HEK293 (cell line): ENCODE measurements at regions not wholly inside any gene's neighbourhood (a gene's known extent, or its start where the extent isn't known, plus 50 kb on each side); places are given as distances from the start of the nearest gene placed in this dataset.
A peak's percentile ranks its signal among the peaks of the same experiment; 100 is the strongest.

Experiments used
- CTCF ChIA-PET: fragments of 350-600 bp; formaldehyde crosslinking; extraction: SDS; loops from one replicate; lab custom pipeline; 2021; ENCODE audit warnings: antibody characterized with exemption; lab: Yijun Ruan, JAX
- POLR2A ChIA-PET: fragments of 300-600 bp; formaldehyde crosslinking; extraction: SDS; loops from one replicate; lab custom pipeline; 2020; ENCODE audit warnings: antibody characterized with exemption, inconsistent platforms; lab: Yijun Ruan, JAX
- H3K27ac ChIP-seq: fragments of 200-500 bp; sonication (Bioruptor generic); 2 replicates; pipeline ENCODE4 v1.5.1; 2014; ENCODE audit warnings: low read depth, low read length, control low read depth, inconsistent platforms; ENCODE audit errors: extremely low read depth
- H3K36me3 ChIP-seq, 2 experiments: fragments of 200-500 bp in 1 of 2; sonication (Bioruptor generic) in 1 of 2; 1 replicate in 1 of 2; 2 replicates in 1 of 2; pipeline ENCODE4 v1.5.1; 2014 to 2017; ENCODE audit warnings: inconsistent platforms in 2 of 2, low read length in 2 of 2; ENCODE audit not compliant: control insufficient read depth in 2 of 2, insufficient read depth in 1 of 2
- H3K4me1 ChIP-seq: fragments of 200-500 bp; sonication (Bioruptor generic); 2 replicates; pipeline ENCODE4 v1.5.1; 2014; ENCODE audit warnings: mild to moderate bottlenecking, low read length, inconsistent platforms; ENCODE audit not compliant: control insufficient read depth, insufficient read depth
- H3K4me3 ChIP-seq: 2 replicates; pipeline ENCODE4 v1.5.1; 2011; ENCODE audit warnings: low read depth, mild to moderate bottlenecking, control low read depth, low read length, moderate library complexity
- H3K9me3 ChIP-seq: fragments of 200-500 bp; sonication (Bioruptor generic); 2 replicates; pipeline ENCODE4 v1.5.1; 2014; ENCODE audit warnings: low read depth, low read length, inconsistent platforms; ENCODE audit not compliant: control insufficient read depth, insufficient read depth
- AEBP2 ChIP-seq: fragments of 450-650 bp; formaldehyde crosslinking; IDR thresholded peaks from 2 replicates; pipeline ENCODE4 v1.5.1; 2016; ENCODE audit warnings: missing biosample characterization, missing genetic modification characterization, borderline replicate concordance
- KLF1 ChIP-seq: fragments of 450-650 bp; formaldehyde crosslinking; IDR thresholded peaks from 2 replicates; pipeline ENCODE4 v1.5.1; 2016; ENCODE audit warnings: missing biosample characterization, missing genetic modification characterization
- MZF1 ChIP-seq: fragments of 450-650 bp; formaldehyde crosslinking; IDR thresholded peaks from 2 replicates; pipeline ENCODE4 v1.5.1; 2017; ENCODE audit warnings: missing biosample characterization, missing genetic modification characterization, borderline replicate concordance
- PRDM2 ChIP-seq: fragments of 450-650 bp; formaldehyde crosslinking; IDR thresholded peaks from 2 replicates; pipeline ENCODE4 v1.5.1; 2016; ENCODE audit warnings: missing biosample characterization, missing genetic modification characterization, borderline replicate concordance
- SALL2 ChIP-seq: fragments of 450-650 bp; formaldehyde crosslinking; IDR thresholded peaks from 2 replicates; pipeline ENCODE4 v1.5.0; 2017; ENCODE audit warnings: missing biosample characterization, mild to moderate bottlenecking, missing genetic modification characterization, borderline replicate concordance
- SCRT2 ChIP-seq: fragments of 450-650 bp; formaldehyde crosslinking; IDR thresholded peaks from 2 replicates; pipeline ENCODE4 v1.5.1; 2016; ENCODE audit warnings: missing biosample characterization, missing genetic modification characterization
- SP3 ChIP-seq: fragments of 450-650 bp; formaldehyde crosslinking; IDR thresholded peaks from 2 replicates; pipeline ENCODE4 v1.5.1; 2016; ENCODE audit warnings: missing biosample characterization, missing genetic modification characterization
- TRIM28 ChIP-seq: IDR thresholded peaks from 2 replicates; pipeline ENCODE4 v1.6.1; 2011; ENCODE audit warnings: low read length, control low read depth, borderline replicate concordance
- ZEB2 ChIP-seq: fragments of 450-650 bp; formaldehyde crosslinking; IDR thresholded peaks from 2 replicates; pipeline ENCODE4 v1.5.1; 2016; ENCODE audit warnings: missing biosample characterization, missing genetic modification characterization
- ZNF16 ChIP-seq: fragments of 450-650 bp; formaldehyde crosslinking; IDR thresholded peaks from 2 replicates; pipeline ENCODE4 v1.5.1; 2016; ENCODE audit warnings: low read depth, missing biosample characterization, missing genetic modification characterization
- ZNF174 ChIP-seq: fragments of 450-650 bp; formaldehyde crosslinking; IDR thresholded peaks from 2 replicates; pipeline ENCODE4 v1.5.0; 2017; ENCODE audit warnings: missing biosample characterization, mild to moderate bottlenecking, missing genetic modification characterization
- ZNF211 ChIP-seq: fragments of 450-650 bp; formaldehyde crosslinking; IDR thresholded peaks from 2 replicates; pipeline ENCODE4 v1.5.1; 2016; ENCODE audit warnings: low read depth, missing biosample characterization, missing genetic modification characterization
- ZNF335 ChIP-seq: fragments of 450-650 bp; formaldehyde crosslinking; conservative IDR thresholded peaks from 2 replicates; pipeline ENCODE4 v1.5.1; 2016; ENCODE audit warnings: missing biosample characterization, missing genetic modification characterization
- ZNF391 ChIP-seq: fragments of 450-650 bp; formaldehyde crosslinking; IDR thresholded peaks from 2 replicates; pipeline ENCODE4 v1.5.1; 2016; ENCODE audit warnings: low read depth, missing biosample characterization, missing genetic modification characterization, borderline replicate concordance
- ZNF398 ChIP-seq: fragments of 450-650 bp; formaldehyde crosslinking; IDR thresholded peaks from 2 replicates; pipeline ENCODE4 v1.5.1; 2017; ENCODE audit warnings: missing biosample characterization, missing genetic modification characterization
- ZNF433 ChIP-seq: fragments of 450-650 bp; formaldehyde crosslinking; IDR thresholded peaks from 2 replicates; pipeline ENCODE4 v1.5.1; 2016; ENCODE audit warnings: missing biosample characterization, missing genetic modification characterization, low read depth
- ZNF48 ChIP-seq: fragments of 450-650 bp; formaldehyde crosslinking; IDR thresholded peaks from 2 replicates; pipeline ENCODE4 v1.5.1; 2016; ENCODE audit warnings: missing biosample characterization, missing genetic modification characterization
- ZNF488 ChIP-seq: fragments of 450-650 bp; formaldehyde crosslinking; IDR thresholded peaks from 2 replicates; pipeline ENCODE4 v1.5.1; 2016; ENCODE audit warnings: missing biosample characterization, missing genetic modification characterization
- ZNF558 ChIP-seq: fragments of 450-650 bp; formaldehyde crosslinking; IDR thresholded peaks from 2 replicates; pipeline ENCODE4 v1.5.1; 2016; ENCODE audit warnings: missing biosample characterization, missing genetic modification characterization
- ZNF654 ChIP-seq: fragments of 450-650 bp; formaldehyde crosslinking; IDR thresholded peaks from 2 replicates; pipeline ENCODE4 v1.5.1; 2016; ENCODE audit warnings: low read depth, missing biosample characterization, missing genetic modification characterization
- TF ChIP-seq, protein P1 (sequence below): fragments of 450-650 bp; formaldehyde crosslinking; IDR thresholded peaks from 2 replicates; pipeline ENCODE4 v1.5.1; 2016; ENCODE audit warnings: missing biosample characterization, missing genetic modification characterization
- TF ChIP-seq, protein P2 (sequence below): fragments of 450-650 bp; formaldehyde crosslinking; IDR thresholded peaks from 2 replicates; pipeline ENCODE4 v1.5.1; 2016; ENCODE audit warnings: missing biosample characterization, missing genetic modification characterization, low read depth

- Histone ChIP-seq H3K36me3 (no peaks in the 10 kb centered on the region), H3K27ac (peak overlapping the region; percentile 70), H3K4me3 (no peak overlapping the region), H3K4me1 (peaks cover 10% of the 10 kb centered on the region), H3K9me3 (no peaks in the 10 kb centered on the region)
- ChIA-PET POLR2A (interaction anchor here (0.8 to 1.2 kb wide), 6 partner anchors 21 to 194 kb away, joined by 3 to 4 read pairs (median 4); partner anchors contain the start of gene UBC), CTCF (interaction anchor here (0.6 to 1.8 kb wide), 7 partner anchors 14 to 212 kb away, joined by 3 to 7 read pairs (median 4); no protein-coding TSS in a partner anchor)
- TF ChIP-seq SALL2 (tag by site-specific recombination) (no peak), ZNF558 (0 out of 2 replicates have a peak, but pooled peaks have one; percentile 18), KLF1 (tag by site-specific recombination) (no peak), ZNF48 (tag by site-specific recombination) (no peak), ZNF654 (tag by site-specific recombination) (no peak), SP3 (tag by site-specific recombination) (no peak), TRIM28 (peak; percentile 7; the same call in 1 of the 2 replicates), ZEB2 (tag by site-specific recombination) (no peak), ZNF174 (tag by site-specific recombination) (no peak), ZNF335 (tag by site-specific recombination) (peak; percentile 73), ZNF391 (tag by site-specific recombination) (peak; percentile 18; the same call in 1 of the 2 replicates), ZNF433 (tag by site-specific recombination) (no peak), SCRT2 (tag by site-specific recombination) (peak; percentile 92), MZF1 (tag by site-specific recombination) (no peak), PRDM2 (tag by site-specific recombination) (peak; percentile 85; the same call in 1 of the 2 replicates), ZNF488 (tag by site-specific recombination) (no peak), ZNF16 (tag by site-specific recombination) (peak; percentile 98), AEBP2 (tag by site-specific recombination) (no peak), ZNF398 (tag by site-specific recombination) (no peak), ZNF211 (no peak)
- TF ChIP-seq, protein P1, sequence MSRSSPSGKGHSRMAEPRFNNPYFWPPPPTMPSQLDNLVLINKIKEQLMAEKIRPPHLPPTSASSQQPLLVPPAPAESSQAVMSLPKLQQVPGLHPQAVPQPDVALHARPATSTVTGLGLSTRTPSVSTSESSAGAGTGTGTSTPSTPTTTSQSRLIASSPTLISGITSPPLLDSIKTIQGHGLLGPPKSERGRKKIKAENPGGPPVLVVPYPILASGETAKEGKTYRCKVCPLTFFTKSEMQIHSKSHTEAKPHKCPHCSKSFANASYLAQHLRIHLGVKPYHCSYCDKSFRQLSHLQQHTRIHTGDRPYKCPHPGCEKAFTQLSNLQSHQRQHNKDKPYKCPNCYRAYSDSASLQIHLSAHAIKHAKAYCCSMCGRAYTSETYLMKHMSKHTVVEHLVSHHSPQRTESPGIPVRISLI (tag by site-specific recombination): peak; percentile 98
- TF ChIP-seq, protein P2, sequence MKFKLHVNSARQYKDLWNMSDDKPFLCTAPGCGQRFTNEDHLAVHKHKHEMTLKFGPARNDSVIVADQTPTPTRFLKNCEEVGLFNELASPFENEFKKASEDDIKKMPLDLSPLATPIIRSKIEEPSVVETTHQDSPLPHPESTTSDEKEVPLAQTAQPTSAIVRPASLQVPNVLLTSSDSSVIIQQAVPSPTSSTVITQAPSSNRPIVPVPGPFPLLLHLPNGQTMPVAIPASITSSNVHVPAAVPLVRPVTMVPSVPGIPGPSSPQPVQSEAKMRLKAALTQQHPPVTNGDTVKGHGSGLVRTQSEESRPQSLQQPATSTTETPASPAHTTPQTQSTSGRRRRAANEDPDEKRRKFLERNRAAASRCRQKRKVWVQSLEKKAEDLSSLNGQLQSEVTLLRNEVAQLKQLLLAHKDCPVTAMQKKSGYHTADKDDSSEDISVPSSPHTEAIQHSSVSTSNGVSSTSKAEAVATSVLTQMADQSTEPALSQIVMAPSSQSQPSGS (tag by site-specific recombination): no peak
Measured at GRCh38 chr12:124720004-124720680, 143.5 kb downstream of the SCARB1 start.
